Natural killer cell (primary cell): ENCODE measurements at regions not wholly inside any gene's neighbourhood (a gene's known extent, or its start where the extent isn't known, plus 50 kb on each side); places are given as distances from the start of the nearest gene placed in this dataset.

Experiments used
- ATAC-seq, 3 donors: fragments of 150-1000 bp in 2 of 3; fragments of 200-7000 bp in 1 of 3; cut with Tn5 transposase; 1 replicate in 1 of 3; 2 replicates in 2 of 3; pipeline ENCODE4 v1.10.0; 2021; ENCODE audit warnings: mild to moderate bottlenecking in 2 of 3, moderate library complexity in 2 of 3
- DNase-seq, 2 donors: peaks; one replicate each; pipeline versions ENCODE4 v3.0.0 to v3.0.0-alpha.2; 2013 to 2021; ENCODE audit warnings: mixed read lengths in 1 of 2
- H3K27ac ChIP-seq: one replicate; pipeline ENCODE4 v1.5.1; 2013; ENCODE audit warnings: mild to moderate bottlenecking, low read length
- H3K27me3 ChIP-seq: one replicate; pipeline ENCODE4 v1.6.1; 2013; ENCODE audit warnings: low read length; ENCODE audit not compliant: control insufficient read depth, insufficient read depth
- H3K36me3 ChIP-seq: one replicate; pipeline ENCODE4 v1.6.1; 2013; ENCODE audit warnings: low read length; ENCODE audit not compliant: control insufficient read depth, insufficient read depth
- H3K4me1 ChIP-seq: one replicate; pipeline ENCODE4 v1.6.1; 2013; ENCODE audit warnings: low read length; ENCODE audit not compliant: control insufficient read depth, insufficient read depth
- H3K4me3 ChIP-seq: one replicate; pipeline ENCODE4 v1.5.1; 2013; ENCODE audit warnings: low read length
- H3K9me3 ChIP-seq: one replicate; pipeline ENCODE4 v1.6.1; 2013; ENCODE audit warnings: low read length; ENCODE audit not compliant: control insufficient read depth, insufficient read depth
- H3K27ac Mint-ChIP-seq, 2 donors: one replicate each; pipeline ENCODE4 v1.8.0; 2022; ENCODE audit warnings: mild to moderate bottlenecking in 2 of 2, mixed read lengths in 2 of 2, moderate library complexity in 1 of 2
- H3K27me3 Mint-ChIP-seq, 2 donors: one replicate each; pipeline ENCODE4 v1.8.0; 2022; ENCODE audit warnings: low read depth in 2 of 2, mixed read lengths in 2 of 2
- H3K36me3 Mint-ChIP-seq: one replicate; pipeline ENCODE4 v1.8.0; 2022; ENCODE audit warnings: mixed read lengths
- H3K4me1 Mint-ChIP-seq, 2 donors: one replicate each; pipeline ENCODE4 v1.8.0; 2022; ENCODE audit warnings: mixed read lengths in 2 of 2
- H3K4me3 Mint-ChIP-seq: one replicate; pipeline ENCODE4 v1.8.0; 2022; ENCODE audit warnings: mild to moderate bottlenecking, moderate library complexity, mixed read lengths
- H3K9me3 Mint-ChIP-seq, 2 donors: one replicate each; pipeline ENCODE4 v1.8.0; 2022; ENCODE audit warnings: mixed read lengths in 2 of 2
- CTCF ChIP-seq: fragments of 200-600 bp; IDR thresholded peaks from one replicate; pipeline ENCODE4 v1.8.0; 2022; ENCODE audit warnings: antibody characterized with exemption
- WGBS: methylation state at CpG from one replicate; pipeline ENCODE4 v1.1.7; 2013; ENCODE audit warnings: missing lambda C conversion rate; ENCODE audit not compliant: insufficient coverage; 5-methylcytosine and 5-hydroxymethylcytosine counted together
- intact Hi-C: fragments of 100-400 bp; cut with micrococcal nuclease; formaldehyde crosslinking; loops from one replicate; pipeline ENCODE4 v1.14.2; 2022

GRCh38 chr1:38530957-38531356 lies 328.6 kb downstream of the RRAGC start:
- H3K36me3 Mint-ChIP-seq = no peaks in the 10 kb centered on the region
- WGBS = 94% methylated on average over 3 of the region's 3 CpGs
- DNase-seq (no peak), ATAC-seq (no peak)
- TF ChIP-seq CTCF = no peak
- peaks cover 12 to 13% of the 10 kb centered on the region in 2 donors for H3K4me1 Mint-ChIP-seq
- H3K27ac Mint-ChIP-seq = no peak overlapping the region
- no peaks in the 10 kb centered on the region for H3K9me3 ChIP-seq
- H3K27ac ChIP-seq = no peak overlapping the region
- intact Hi-C loops = no loop called here
- no peaks in the 10 kb centered on the region for H3K27me3 ChIP-seq
- H3K4me3 Mint-ChIP-seq = no peak overlapping the region
- peaks cover 10% of the 10 kb centered on the region for H3K4me1 ChIP-seq
- H3K27me3 Mint-ChIP-seq = peaks cover 6 to 7% of the 10 kb centered on the region in 2 donors
- no peaks in the 10 kb centered on the region for H3K9me3 Mint-ChIP-seq
- no peaks in the 10 kb centered on the region for H3K36me3 ChIP-seq
- no peak overlapping the region for H3K4me3 ChIP-seq

- Mint-ChIP-seq H3K27me3 (peaks cover 6 to 7% of the 10 kb centered on the region in 2 donors), H3K4me3 (no peak overlapping the region), H3K36me3 (no peaks in the 10 kb centered on the region), H3K27ac (no peak overlapping the region), H3K9me3 (no peaks in the 10 kb centered on the region), H3K4me1 (peaks cover 12 to 13% of the 10 kb centered on the region in 2 donors)
- no peak overlapping the region for H3K27ac ChIP-seq
- 97% methylated on average over 3 of the region's 3 CpGs for WGBS
- TF ChIP-seq CTCF = no peak
- no peak overlapping the region for H3K4me3 ChIP-seq
- intact Hi-C loops = loop anchor here (10.0 kb wide), 1 partner anchor 55 kb away; no protein-coding TSS in a partner anchor
- peaks cover 10% of the 10 kb centered on the region for H3K4me1 ChIP-seq
- no peaks in the 10 kb centered on the region for H3K9me3 ChIP-seq
- no peaks in the 10 kb centered on the region for H3K27me3 ChIP-seq
- DNase-seq (no peak), ATAC-seq (no peak)
- H3K36me3 ChIP-seq = no peaks in the 10 kb centered on the region
Observed at GRCh38 chr1:38529946-38530345, 329.6 kb downstream of the RRAGC start.

- Mint-ChIP-seq H3K27ac (no peak overlapping the region), H3K4me1 (peaks cover 12 to 13% of the 10 kb centered on the region in 2 donors), H3K4me3 (no peak overlapping the region), H3K9me3 (no peaks in the 10 kb centered on the region), H3K36me3 (no peaks in the 10 kb centered on the region), H3K27me3 (peaks cover 6 to 7% of the 10 kb centered on the region in 2 donors)
- 86% methylated on average over 7 of the region's 7 CpGs for WGBS
- H3K4me1 ChIP-seq = peaks cover 10% of the 10 kb centered on the region
- H3K9me3 ChIP-seq = no peaks in the 10 kb centered on the region
- no peak overlapping the region for H3K4me3 ChIP-seq
- no peaks in the 10 kb centered on the region for H3K36me3 ChIP-seq
- intact Hi-C loops = loop anchor here (10.0 kb wide), 1 partner anchor 55 kb away; no protein-coding TSS in a partner anchor
- no peak for TF ChIP-seq CTCF
- ATAC-seq (no peak), DNase-seq (no peak)
- H3K27ac ChIP-seq = no peak overlapping the region
- no peaks in the 10 kb centered on the region for H3K27me3 ChIP-seq
Observed at GRCh38 chr1:38529391-38529790, 330.2 kb downstream of the RRAGC start.

GRCh38 chr1:38528623-38529022 lies 330.9 kb downstream of the RRAGC start:
- Mint-ChIP-seq H3K4me1 (peaks cover 12 to 13% of the 10 kb centered on the region in 2 donors), H3K27me3 (peaks cover 4 to 7% of the 10 kb centered on the region in 2 donors), H3K9me3 (no peaks in the 10 kb centered on the region), H3K27ac (no peak overlapping the region), H3K36me3 (no peaks in the 10 kb centered on the region), H3K4me3 (no peak overlapping the region)
- Histone ChIP-seq H3K4me3 (no peak overlapping the region), H3K27me3 (no peaks in the 10 kb centered on the region), H3K9me3 (no peaks in the 10 kb centered on the region), H3K36me3 (no peaks in the 10 kb centered on the region), H3K4me1 (peaks cover 10% of the 10 kb centered on the region), H3K27ac (no peak overlapping the region)
- DNase-seq (no peak), ATAC-seq (no peak)
- TF ChIP-seq CTCF = no peak
- WGBS = 65% methylated on average over 3 of the region's 3 CpGs
- intact Hi-C loops = loop anchor here (10.0 kb wide), 1 partner anchor 56 kb away; no protein-coding TSS in a partner anchor
